Tibial nerve (tissue), 4 donors: ENCODE measurements at regions not wholly inside any gene's neighbourhood (a gene's known extent, or its start where the extent isn't known, plus 50 kb on each side); places are given as distances from the start of the nearest gene placed in this dataset. TPM values are rescaled to one million over a fixed set of nuclear protein-coding genes. Genes with fewer than 3 reads are reported as not detected.
A peak's percentile ranks its signal among the peaks of the same experiment; 100 is the strongest.
"Not testable (repeated sequence)": the region's sequence is repeated elsewhere in the genome, so short reads cannot be mapped to it uniquely, and the experiment has no call there.

ENCODE experiments used
- DNase-seq, 2 donors: peaks; one replicate each; pipeline ENCODE4 v3.0.0-alpha.2; 2019; ENCODE audit warnings: low spot score in 2 of 2
- H3K27ac ChIP-seq, 4 donors: fragments of 200-600 bp; sonication (generic) in 3 of 4; one replicate each; pipeline ENCODE4 v1.5.1; 2017 to 2019; ENCODE audit warnings: mild to moderate bottlenecking in 1 of 4
- H3K27me3 ChIP-seq, 2 donors: fragments of 200-600 bp; sonication (generic) in 1 of 2; one replicate each; pipeline versions ENCODE4 v1.5.1 to v1.6.0; 2017 to 2019
- H3K36me3 ChIP-seq, 3 donors: fragments of 200-600 bp; sonication (generic); one replicate each; pipeline ENCODE4 v1.5.1; 2018 to 2019
- H3K4me1 ChIP-seq, 4 donors: fragments of 200-600 bp; sonication (generic) in 3 of 4; one replicate each; pipeline ENCODE4 v1.5.1; 2017 to 2019
- H3K4me3 ChIP-seq, 4 donors: fragments of 200-600 bp; sonication (generic) in 3 of 4; one replicate each; pipeline ENCODE4 v1.5.1; 2017 to 2019; ENCODE audit warnings: mild to moderate bottlenecking in 1 of 4, moderate library complexity in 1 of 4
- H3K9me3 ChIP-seq, 4 donors: fragments of 200-600 bp; sonication (generic) in 3 of 4; one replicate each; pipeline ENCODE4 v1.5.1; 2017 to 2019
- CTCF ChIP-seq, 5 experiments: fragments of 200-600 bp in 3 of 5; fragments of 450-650 bp in 2 of 5; sonication (generic) in 3 of 5; IDR thresholded peaks; one replicate each; pipeline ENCODE4 v1.5.1; 2016 to 2019; ENCODE audit warnings: antibody characterized with exemption in 5 of 5, mild to moderate bottlenecking in 3 of 5, moderate library complexity in 2 of 5
- EP300 ChIP-seq, 2 donors: sonication (generic); formaldehyde crosslinking; IDR thresholded peaks; one replicate each; pipeline ENCODE4 v1.6.1; 2017; ENCODE audit warnings: antibody characterized with exemption in 2 of 2, mild to moderate bottlenecking in 1 of 2
- POLR2A ChIP-seq, 2 donors: fragments of 450-650 bp; IDR thresholded peaks; one replicate each; pipeline ENCODE4 v1.6.1; 2017; ENCODE audit warnings: antibody characterized with exemption in 2 of 2, mild to moderate bottlenecking in 2 of 2, moderate library complexity in 2 of 2
- WGBS, 2 donors: methylation state at CpG; one replicate each; pipeline ENCODE4 v1.1.5; 2018; 5-methylcytosine and 5-hydroxymethylcytosine counted together
- small RNA-seq: library from RNA; depleted of rRNA; stranded (forward); fragments of <200 nt; gene quantifications from one replicate; pipeline ENCODE3, GENCODE V24; 2016

GRCh38 chr6:5832668-5833067 lies 174.1 kb downstream of the NRN1 start:
- H3K27me3 ChIP-seq, result no peaks in the 10 kb centered on the region
- no peak for TF ChIP-seq EP300 (IDR thresholded peaks at IDR 0.05)
- no peak for TF ChIP-seq POLR2A (IDR thresholded peaks at IDR 0.05)
- no peak for TF ChIP-seq CTCF (IDR thresholded peaks at IDR 0.05)
- no peak overlapping the region for H3K4me3 ChIP-seq
- H3K36me3 ChIP-seq, result no peaks in the 10 kb centered on the region
- WGBS, 2 donors, result 93 to 96% methylated on average over 3 of the region's 3 CpGs
- H3K9me3 ChIP-seq, result no peaks in the 10 kb centered on the region
- H3K27ac ChIP-seq, result no peak overlapping the region
- peaks cover 0 to 11% (median 2%) of the 10 kb centered on the region in 4 donors for H3K4me1 ChIP-seq
- DNase-seq, result no peak

- H3K4me3 ChIP-seq, H3K27ac ChIP-seq, H3K36me3 ChIP-seq, H3K27me3 ChIP-seq, H3K9me3 ChIP-seq: not testable (repeated sequence)
- H3K4me1 ChIP-seq, result peaks cover 0 to 11% (median 2%) of the 10 kb centered on the region in 4 donors
- DNase-seq, result peak in 1 of 2 donors; percentile 5
- 40 to 64% methylated on average over 8 of the region's 8 CpGs for WGBS, 2 donors
These were observed 175.4 kb downstream of the NRN1 start for GRCh38 chr6:5831219-5831862.

- peaks cover 0 to 11% (median 2%) of the 10 kb centered on the region in 4 donors for H3K4me1 ChIP-seq
- H3K27me3 ChIP-seq, result no peaks in the 10 kb centered on the region
- H3K4me3 ChIP-seq, result no peak overlapping the region
- H3K36me3 ChIP-seq, result no peaks in the 10 kb centered on the region
- WGBS, 2 donors, result 84 to 88% methylated on average over 10 to 11 of the region's 11 CpGs
- no peaks in the 10 kb centered on the region for H3K9me3 ChIP-seq
- no peak overlapping the region for H3K27ac ChIP-seq
- TF ChIP-seq EP300 (IDR thresholded peaks at IDR 0.05) (no peak), CTCF (IDR thresholded peaks at IDR 0.05) (no peak)
- no peak for DNase-seq
These were observed 178.4 kb downstream of the NRN1 start for GRCh38 chr6:5828296-5828695.

- DNase-seq, result no peak
- Histone ChIP-seq H3K27me3 (no peaks in the 10 kb centered on the region), H3K27ac (no peak overlapping the region), H3K36me3 (no peaks in the 10 kb centered on the region), H3K9me3 (no peaks in the 10 kb centered on the region), H3K4me3 (no peak overlapping the region), H3K4me1 (peaks cover 0 to 11% (median 2%) of the 10 kb centered on the region in 4 donors)
- no peak for TF ChIP-seq POLR2A (IDR thresholded peaks at IDR 0.05)
- TF ChIP-seq EP300 (IDR thresholded peaks at IDR 0.05), result no peak
- no peak for TF ChIP-seq CTCF (IDR thresholded peaks at IDR 0.05)
- WGBS, 2 donors, result 45 to 46% methylated on average over 14 of the region's 14 CpGs
These were observed 179.4 kb downstream of the NRN1 start for GRCh38 chr6:5827056-5827904.

GRCh38 chr6:5824382-5824983 lies 182.2 kb downstream of the NRN1 start:
- DNase-seq, H3K4me3 ChIP-seq, H3K27me3 ChIP-seq, H3K36me3 ChIP-seq, H3K4me1 ChIP-seq, H3K27ac ChIP-seq, H3K9me3 ChIP-seq: not testable (repeated sequence)
- 83 to 91% methylated on average over 8 of the region's 8 CpGs for WGBS, 2 donors

Small RNA genes in the stretch of these regions (small RNA-seq; reads per million reads assigned to genes)
- not detected for gene RN7SL221P
